ENCODE measurements at regions not wholly inside any gene's neighbourhood (a gene's known extent, or its start where the extent isn't known, plus 50 kb on each side); places are given as distances from the start of the nearest gene placed in this dataset.

- DNase-seq: no peak
Measured at GRCh38 chr7:116148108-116148507, 62.2 kb upstream of the TES start.

- no peak for DNase-seq
Measured at GRCh38 chr7:116148626-116149025, 61.7 kb upstream of the TES start.

- DNase-seq: no peak
Measured at GRCh38 chr7:116150588-116150987, 59.8 kb upstream of the TES start.

DNA sequence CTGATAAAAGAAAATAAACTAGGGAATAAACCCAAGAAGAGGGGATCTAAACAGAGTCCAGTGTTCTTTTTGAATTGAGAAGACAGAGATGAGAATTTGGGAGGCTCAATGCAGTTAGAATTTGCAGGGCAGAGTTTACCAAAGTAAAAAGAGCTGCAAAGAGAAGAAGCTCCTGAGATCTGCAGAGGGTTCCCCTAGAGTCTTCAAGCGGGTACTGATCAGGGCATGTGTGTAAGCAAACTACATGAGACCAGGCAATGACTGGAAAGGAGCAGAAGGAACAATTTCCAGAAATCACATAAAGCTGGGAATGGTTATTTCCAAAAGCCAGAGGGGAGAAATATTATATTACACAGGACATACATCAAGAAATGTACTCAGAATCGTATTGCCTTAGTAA is 58.1 kb upstream of the TES start:
- DNase-seq: no peak

- DNase-seq: no peak
Measured at GRCh38 chr7:116153050-116153449, 57.3 kb upstream of the TES start.

GRCh38 chr7:116159711-116160110 is 50.6 kb upstream of the TES start:
- DNase-seq: no peak
